ENCODE measurements at regions not wholly inside any gene's neighbourhood (a gene's known extent, or its start where the extent isn't known, plus 50 kb on each side); places are given as distances from the start of the nearest gene placed in this dataset.

DNA sequence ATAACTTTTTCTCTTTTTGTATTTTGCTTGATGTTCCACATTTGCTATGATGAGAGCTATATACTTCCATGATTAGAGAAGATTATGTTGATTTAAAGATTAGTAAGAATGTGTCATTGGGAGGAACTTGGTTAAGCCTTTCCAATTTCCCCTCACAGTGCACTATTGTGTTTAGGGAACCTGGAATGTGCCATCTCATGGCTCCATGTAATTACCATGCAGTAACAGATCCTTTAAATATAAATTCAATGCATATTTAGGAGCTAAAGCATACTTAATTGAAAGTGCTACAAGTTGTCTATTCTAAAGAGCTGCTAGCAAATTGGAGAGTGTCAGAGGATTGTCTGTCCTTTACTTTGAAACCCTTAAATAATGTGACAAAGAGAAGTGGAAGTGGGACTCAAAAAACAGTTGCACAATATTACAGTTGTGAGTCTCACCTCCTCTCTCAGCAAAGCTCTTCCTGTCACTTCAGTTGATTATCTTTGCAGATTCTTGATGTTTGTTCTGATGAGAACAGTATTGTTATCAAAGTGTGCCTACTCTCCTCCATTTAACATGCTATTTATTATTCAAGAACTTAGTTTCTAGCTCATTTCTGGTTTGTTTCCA, 1162.7 kb upstream of the ZEB2 start:
- no peak for TF ChIP-seq POLR2A (IDR thresholded peaks at IDR 0.05)
- TF ChIP-seq, protein P1, sequence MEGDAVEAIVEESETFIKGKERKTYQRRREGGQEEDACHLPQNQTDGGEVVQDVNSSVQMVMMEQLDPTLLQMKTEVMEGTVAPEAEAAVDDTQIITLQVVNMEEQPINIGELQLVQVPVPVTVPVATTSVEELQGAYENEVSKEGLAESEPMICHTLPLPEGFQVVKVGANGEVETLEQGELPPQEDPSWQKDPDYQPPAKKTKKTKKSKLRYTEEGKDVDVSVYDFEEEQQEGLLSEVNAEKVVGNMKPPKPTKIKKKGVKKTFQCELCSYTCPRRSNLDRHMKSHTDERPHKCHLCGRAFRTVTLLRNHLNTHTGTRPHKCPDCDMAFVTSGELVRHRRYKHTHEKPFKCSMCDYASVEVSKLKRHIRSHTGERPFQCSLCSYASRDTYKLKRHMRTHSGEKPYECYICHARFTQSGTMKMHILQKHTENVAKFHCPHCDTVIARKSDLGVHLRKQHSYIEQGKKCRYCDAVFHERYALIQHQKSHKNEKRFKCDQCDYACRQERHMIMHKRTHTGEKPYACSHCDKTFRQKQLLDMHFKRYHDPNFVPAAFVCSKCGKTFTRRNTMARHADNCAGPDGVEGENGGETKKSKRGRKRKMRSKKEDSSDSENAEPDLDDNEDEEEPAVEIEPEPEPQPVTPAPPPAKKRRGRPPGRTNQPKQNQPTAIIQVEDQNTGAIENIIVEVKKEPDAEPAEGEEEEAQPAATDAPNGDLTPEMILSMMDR (IDR thresholded peaks at IDR 0.05), result no peak
